Muscle of leg (tissue), 3 donors: ENCODE measurements at regions not wholly inside any gene's neighbourhood (a gene's known extent, or its start where the extent isn't known, plus 50 kb on each side); places are given as distances from the start of the nearest gene placed in this dataset.

ENCODE experiments used
- DNase-seq: peaks from one replicate; pipeline ENCODE4 v3.0.0; 2013
- H3K27ac ChIP-seq: one replicate; pipeline ENCODE4 v1.5.1; 2013; ENCODE audit warnings: mild to moderate bottlenecking, low read length, control low read depth
- H3K27me3 ChIP-seq: one replicate; pipeline ENCODE4 v1.6.1; 2013; ENCODE audit warnings: low read length; ENCODE audit not compliant: control insufficient read depth, insufficient read depth
- H3K36me3 ChIP-seq: one replicate; pipeline ENCODE4 v1.6.1; 2013; ENCODE audit warnings: low read length; ENCODE audit not compliant: control insufficient read depth, insufficient read depth
- H3K4me1 ChIP-seq: one replicate; pipeline ENCODE4 v1.6.1; 2013; ENCODE audit warnings: low read length; ENCODE audit not compliant: control insufficient read depth, insufficient read depth
- H3K4me3 ChIP-seq: one replicate; pipeline ENCODE4 v1.5.1; 2013; ENCODE audit warnings: low read length, control low read depth
- H3K9me3 ChIP-seq: replicated peaks from 2 replicates; pipeline ENCODE4 v1.6.1; 2013; ENCODE audit warnings: low read depth, low read length; ENCODE audit not compliant: control insufficient read depth
- WGBS: methylation state at CpG from one replicate; pipeline ENCODE4 v1.1.5; 2013; ENCODE audit warnings: missing lambda C conversion rate; ENCODE audit not compliant: insufficient coverage; 5-methylcytosine and 5-hydroxymethylcytosine counted together

- H3K4me1 ChIP-seq, result no peaks in the 10 kb centered on the region
- DNase-seq, result no peak
- no peak overlapping the region for H3K27ac ChIP-seq
- no peaks in the 10 kb centered on the region for H3K9me3 ChIP-seq
- H3K4me3 ChIP-seq, result no peak overlapping the region
- peaks cover 2% of the 10 kb centered on the region for H3K27me3 ChIP-seq
- 43% methylated on average over 1 of the region's 4 CpGs for whole genome bisulfite sequencing
- no peaks in the 10 kb centered on the region for H3K36me3 ChIP-seq
Measured at GRCh38 chr10:28410420-28411135, 107.7 kb upstream of the MPP7 start.

- WGBS, result 77% methylated on average over 3 of the region's 6 CpGs
- Histone ChIP-seq H3K4me1 (no peaks in the 10 kb centered on the region), H3K27ac (no peak overlapping the region), H3K27me3 (peaks cover 2% of the 10 kb centered on the region), H3K9me3 (no peaks in the 10 kb centered on the region), H3K36me3 (no peaks in the 10 kb centered on the region), H3K4me3 (no peak overlapping the region)
- no peak for DNase-seq
Measured at GRCh38 chr10:28411136-28411460, 108.2 kb upstream of the MPP7 start.

GRCh38 chr10:28411648-28412047 lies 108.8 kb upstream of the MPP7 start:
- Histone ChIP-seq H3K4me1 (no peaks in the 10 kb centered on the region), H3K27me3 (peaks cover 2% of the 10 kb centered on the region), H3K9me3 (no peaks in the 10 kb centered on the region), H3K27ac (no peak overlapping the region), H3K4me3 (no peak overlapping the region), H3K36me3 (no peaks in the 10 kb centered on the region)
- no peak for DNase-seq
- 50% methylated on average over 1 of the region's 4 CpGs for WGBS

GRCh38 chr10:28418069-28418468 lies 114.8 kb upstream of the WAC start:
- no peaks in the 10 kb centered on the region for H3K36me3 ChIP-seq
- no peak overlapping the region for H3K4me3 ChIP-seq
- no peak overlapping the region for H3K27ac ChIP-seq
- H3K4me1 ChIP-seq, result no peaks in the 10 kb centered on the region
- no peak for DNase-seq
- WGBS, result no CpG with 5 or more reads among the region's 2 CpGs
- no peaks in the 10 kb centered on the region for H3K9me3 ChIP-seq
- H3K27me3 ChIP-seq, result no peaks in the 10 kb centered on the region

GRCh38 chr10:28425422-28425821 lies 107.5 kb upstream of the WAC start:
- Histone ChIP-seq H3K4me3 (no peak overlapping the region), H3K4me1 (no peaks in the 10 kb centered on the region), H3K27ac (no peak overlapping the region), H3K36me3 (no peaks in the 10 kb centered on the region), H3K27me3 (no peaks in the 10 kb centered on the region), H3K9me3 (no peaks in the 10 kb centered on the region)
- peak; percentile 66 for DNase-seq
- WGBS, result no CpG with 5 or more reads among the region's 3 CpGs

- H3K4me3 ChIP-seq, result no peak overlapping the region
- no peaks in the 10 kb centered on the region for H3K36me3 ChIP-seq
- no peak overlapping the region for H3K27ac ChIP-seq
- no peaks in the 10 kb centered on the region for H3K9me3 ChIP-seq
- H3K4me1 ChIP-seq, result no peaks in the 10 kb centered on the region
- no peaks in the 10 kb centered on the region for H3K27me3 ChIP-seq
- DNase-seq, result no peak
Measured at GRCh38 chr10:28426392-28427159, 106.3 kb upstream of the WAC start.

GRCh38 chr10:28427376-28427775 lies 105.5 kb upstream of the WAC start:
- DNase-seq, result no peak
- H3K27me3 ChIP-seq, result no peaks in the 10 kb centered on the region
- H3K9me3 ChIP-seq, result no peaks in the 10 kb centered on the region
- no peaks in the 10 kb centered on the region for H3K36me3 ChIP-seq
- H3K27ac ChIP-seq, result no peak overlapping the region
- no peak overlapping the region for H3K4me3 ChIP-seq
- peaks cover 2% of the 10 kb centered on the region for H3K4me1 ChIP-seq
- WGBS, result 73% methylated on average over 2 of the region's 5 CpGs

- H3K4me3 ChIP-seq, result no peak overlapping the region
Measured at GRCh38 chr10:28429045-28429444, 103.9 kb upstream of the WAC start.

GRCh38 chr10:28429573-28430216 lies 103.2 kb upstream of the WAC start:
- Histone ChIP-seq H3K4me3 (no peak overlapping the region), H3K27me3 (no peaks in the 10 kb centered on the region), H3K4me1 (peaks cover 3% of the 10 kb centered on the region), H3K9me3 (no peaks in the 10 kb centered on the region), H3K36me3 (no peaks in the 10 kb centered on the region), H3K27ac (no peak overlapping the region)
- WGBS, result 86% methylated on average over 1 of the region's 3 CpGs
- no peak for DNase-seq

More at GRCh38 chr10:28429045-28429444, 103.9 kb upstream of the WAC start:
- Histone ChIP-seq H3K9me3 (no peaks in the 10 kb centered on the region), H3K27ac (no peak overlapping the region), H3K36me3 (no peaks in the 10 kb centered on the region), H3K4me1 (peaks cover 3% of the 10 kb centered on the region), H3K27me3 (no peaks in the 10 kb centered on the region)
- DNase-seq, result no peak

GRCh38 chr10:28431139-28431538 lies 101.8 kb upstream of the WAC start:
- WGBS, result no CpG with 5 or more reads among the region's 5 CpGs
- H3K4me1 ChIP-seq, result peaks cover 3% of the 10 kb centered on the region
- no peak for DNase-seq
- no peaks in the 10 kb centered on the region for H3K9me3 ChIP-seq
- no peaks in the 10 kb centered on the region for H3K27me3 ChIP-seq
- H3K4me3 ChIP-seq, result no peak overlapping the region
- no peak overlapping the region for H3K27ac ChIP-seq
- H3K36me3 ChIP-seq, result no peaks in the 10 kb centered on the region
